ENCODE measurements at regions not wholly inside any gene's neighbourhood (a gene's known extent, or its start where the extent isn't known, plus 50 kb on each side); places are given as distances from the start of the nearest gene placed in this dataset.

- no peak for DNase-seq (ENCODE audit: low read depth)
- no peak overlapping the region for H3K4me3 ChIP-seq (ENCODE audit: low read depth, low read length)
Observed at GRCh38 chr2:147572622-147573021, 272.2 kb upstream of the ACVR2A start.

DNA sequence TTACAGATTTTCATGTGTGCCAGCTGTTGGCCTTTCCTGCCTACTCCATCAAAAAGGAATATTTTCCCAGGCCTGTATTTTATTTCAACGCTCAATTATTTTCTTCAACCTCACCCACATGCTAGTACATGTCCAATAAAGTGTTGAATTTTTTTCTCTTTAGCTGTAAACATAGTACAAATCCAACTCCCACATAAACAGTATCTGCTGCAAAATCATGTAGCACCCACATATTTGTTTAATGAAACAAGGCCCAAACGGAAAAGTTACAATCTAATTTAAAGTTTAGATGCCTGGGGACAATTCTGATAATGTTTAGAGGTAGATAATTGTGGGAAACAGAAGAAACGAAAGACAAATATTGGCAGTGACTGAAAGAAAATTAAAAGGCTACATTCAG lies 275.4 kb upstream of the ACVR2A start:
- no peak for DNase-seq (ENCODE audit: low read depth)

DNA sequence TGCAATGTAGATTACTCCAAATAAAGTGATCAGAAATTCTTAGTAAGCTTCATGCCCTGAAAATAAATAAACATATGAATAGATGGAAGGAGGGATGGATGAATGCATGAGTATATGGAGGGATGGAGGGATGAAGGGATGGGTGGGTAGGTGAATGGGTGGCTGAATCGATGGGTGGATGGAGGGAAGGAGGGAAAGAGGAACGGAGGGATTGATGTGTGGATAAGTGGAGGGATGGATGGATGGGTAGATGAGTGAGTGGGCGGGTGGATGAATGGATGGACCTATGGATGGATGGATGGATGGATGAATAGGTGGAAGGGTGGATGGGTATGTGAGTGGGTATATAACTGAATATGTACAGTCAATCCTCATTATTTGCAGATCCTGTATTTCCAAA lies 276.7 kb upstream of the ACVR2A start:
- no peak overlapping the region for H3K4me3 ChIP-seq (ENCODE audit: low read depth, low read length)
- DNase-seq (ENCODE audit: low read depth) = no peak

More for the DNA sequence above, 275.4 kb upstream of the ACVR2A start:
- no peak overlapping the region for H3K4me3 ChIP-seq (ENCODE audit: low read depth, low read length)

GRCh38 chr2:147567136-147567535 lies 277.7 kb upstream of the ACVR2A start:
- DNase-seq (ENCODE audit: low read depth) = no peak

GRCh38 chr2:147560810-147561535 lies 283.9 kb upstream of the ACVR2A start:
- H3K4me3 ChIP-seq (ENCODE audit: low read depth, low read length) = no peak overlapping the region
- no peak for DNase-seq (ENCODE audit: low read depth)

More at GRCh38 chr2:147567136-147567535, 277.7 kb upstream of the ACVR2A start:
- no peak overlapping the region for H3K4me3 ChIP-seq (ENCODE audit: low read depth, low read length)

- H3K4me3 ChIP-seq (ENCODE audit: low read depth, low read length) = no peak overlapping the region
- no peak for DNase-seq (ENCODE audit: low read depth)
Observed at GRCh38 chr2:147559070-147559725, 285.6 kb upstream of the ACVR2A start.

- DNase-seq (ENCODE audit: low read depth) = no peak
- H3K4me3 ChIP-seq (ENCODE audit: low read depth, low read length) = no peak overlapping the region
Observed at GRCh38 chr2:147558620-147559019, 286.2 kb upstream of the ACVR2A start.

DNA sequence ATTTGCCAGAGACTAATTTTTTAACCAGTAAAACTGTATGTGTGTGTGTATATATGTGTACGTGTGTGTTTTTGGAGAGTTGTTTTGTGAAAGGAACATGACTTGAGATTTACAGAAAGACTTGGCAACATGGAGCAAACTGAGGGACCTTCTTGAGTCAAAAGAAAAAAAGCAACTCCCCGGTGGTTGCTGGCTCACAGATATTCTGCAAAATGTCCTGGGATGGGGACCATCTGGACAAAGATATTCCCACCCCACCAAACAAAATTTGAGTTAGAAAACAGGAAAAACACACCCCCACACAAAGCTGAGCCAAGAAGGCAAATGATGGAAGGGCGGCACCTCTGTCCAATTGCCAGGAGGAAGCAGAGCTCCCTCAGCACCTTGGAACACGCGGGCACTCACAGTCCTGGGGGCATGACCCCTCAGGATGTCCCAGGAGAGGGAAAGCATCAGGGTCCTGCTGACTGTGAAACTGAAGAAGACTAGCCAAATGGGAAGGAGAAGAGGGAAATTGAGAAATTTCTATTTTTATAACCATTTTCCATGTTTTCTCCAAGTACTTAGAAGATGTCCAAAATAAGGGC lies 290.2 kb upstream of the ACVR2A start:
- H3K4me3 ChIP-seq (ENCODE audit: low read depth, low read length) = no peak overlapping the region
- DNase-seq (ENCODE audit: low read depth) = no peak

DNA sequence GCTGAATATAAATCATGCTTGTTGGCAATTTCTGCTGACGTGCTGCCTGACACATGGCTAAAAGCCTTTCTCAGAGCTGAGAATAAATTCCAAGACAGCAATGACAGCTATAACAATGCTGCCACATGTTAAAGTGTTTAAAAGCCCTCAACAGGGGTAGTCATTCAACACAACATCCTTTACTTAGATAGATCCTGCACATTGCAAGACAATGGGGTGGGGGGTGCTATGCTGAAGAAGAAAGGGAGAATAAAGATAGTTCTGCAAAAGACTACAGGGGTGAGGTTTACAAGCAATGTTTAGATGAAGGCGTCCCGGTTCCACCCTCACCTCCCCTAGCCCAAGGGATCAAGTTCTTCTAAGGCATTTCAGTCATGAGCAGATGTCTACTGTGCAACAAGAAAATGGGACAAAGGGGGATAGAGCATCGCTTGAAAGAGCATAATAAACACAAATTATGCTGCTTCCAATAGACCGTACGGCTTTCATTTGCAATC lies 291.0 kb upstream of the ACVR2A start:
- H3K4me3 ChIP-seq (ENCODE audit: low read depth, low read length) = no peak overlapping the region

DNA sequence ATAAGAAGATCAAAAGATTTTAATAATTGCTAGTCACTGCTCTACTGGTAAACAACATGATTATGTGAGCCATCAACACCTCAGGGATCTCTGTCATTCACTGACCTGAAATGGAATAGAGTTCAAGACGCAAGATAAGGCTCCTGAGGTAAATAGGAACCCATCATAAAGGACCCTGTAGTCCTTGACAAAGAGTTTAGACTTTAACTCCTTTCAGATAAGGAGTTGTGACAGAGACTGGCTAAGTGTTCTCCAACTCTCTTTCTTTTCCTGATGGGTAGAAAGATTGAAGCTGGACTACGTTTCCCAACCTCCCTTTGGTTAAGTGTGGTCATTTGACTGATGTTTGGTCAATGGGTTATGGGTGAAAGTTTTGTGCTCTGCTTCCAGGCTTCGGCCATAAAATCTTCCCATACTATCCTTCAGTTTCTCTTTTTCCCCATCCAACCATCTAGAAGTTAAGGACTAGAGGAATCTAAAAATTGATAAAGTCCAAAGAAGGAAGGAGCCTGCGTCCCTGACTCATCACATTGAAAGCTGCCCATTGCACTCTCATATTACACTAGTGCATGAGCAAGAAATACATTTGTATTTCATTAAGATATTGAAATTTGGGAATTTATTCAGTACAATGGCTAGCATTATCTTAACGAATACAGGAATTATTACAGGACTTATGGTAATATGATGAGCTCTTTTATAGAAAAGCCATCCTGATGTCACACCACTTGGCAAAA lies 293.7 kb upstream of the ACVR2A start:
- DNase-seq (ENCODE audit: low read depth) = no peak
- no peak overlapping the region for H3K4me3 ChIP-seq (ENCODE audit: low read depth, low read length)

More for the DNA sequence above, 291.0 kb upstream of the ACVR2A start:
- no peak for DNase-seq (ENCODE audit: low read depth)

DNA sequence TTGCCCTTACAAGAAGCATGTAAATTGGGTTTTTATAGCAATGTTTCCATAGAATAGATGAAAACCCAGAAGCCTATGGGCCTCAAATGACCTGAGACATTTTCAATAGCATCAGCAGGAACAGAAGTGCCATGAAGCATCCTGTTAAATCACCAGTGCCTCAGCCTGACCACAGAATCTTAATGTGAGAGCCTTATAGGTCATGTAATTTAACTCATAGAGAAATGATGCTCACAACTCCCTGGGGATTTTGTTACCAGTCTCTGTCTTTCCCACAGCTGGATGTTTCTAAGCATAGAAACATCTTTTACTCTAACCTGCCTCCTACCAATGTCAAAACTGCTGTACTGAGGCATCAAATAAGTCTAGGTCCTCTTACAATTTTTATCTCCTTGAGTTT lies 295.8 kb upstream of the ACVR2A start:
- no peak overlapping the region for H3K4me3 ChIP-seq (ENCODE audit: low read depth, low read length)
- DNase-seq (ENCODE audit: low read depth) = no peak

GRCh38 chr2:147548451-147548850 lies 296.4 kb upstream of the ACVR2A start:
- no peak for DNase-seq (ENCODE audit: low read depth)

GRCh38 chr2:147547440-147547839 lies 297.4 kb upstream of the ACVR2A start:
- no peak overlapping the region for H3K4me3 ChIP-seq (ENCODE audit: low read depth, low read length)
- DNase-seq (ENCODE audit: low read depth) = no peak

More at GRCh38 chr2:147548451-147548850, 296.4 kb upstream of the ACVR2A start:
- H3K4me3 ChIP-seq (ENCODE audit: low read depth, low read length) = no peak overlapping the region

GRCh38 chr2:147546109-147546508 lies 298.7 kb upstream of the ACVR2A start:
- no peak for DNase-seq (ENCODE audit: low read depth)
- no peak overlapping the region for H3K4me3 ChIP-seq (ENCODE audit: low read depth, low read length)

- peak; percentile 6 for DNase-seq (ENCODE audit: low read depth)
Observed at GRCh38 chr2:147543056-147543455, 301.8 kb upstream of the ACVR2A start.

GRCh38 chr2:147542351-147542750 lies 302.5 kb upstream of the ACVR2A start:
- DNase-seq (ENCODE audit: low read depth) = no peak
- no peak overlapping the region for H3K4me3 ChIP-seq (ENCODE audit: low read depth, low read length)

More at GRCh38 chr2:147543056-147543455, 301.8 kb upstream of the ACVR2A start:
- H3K4me3 ChIP-seq (ENCODE audit: low read depth, low read length) = no peak overlapping the region

DNA sequence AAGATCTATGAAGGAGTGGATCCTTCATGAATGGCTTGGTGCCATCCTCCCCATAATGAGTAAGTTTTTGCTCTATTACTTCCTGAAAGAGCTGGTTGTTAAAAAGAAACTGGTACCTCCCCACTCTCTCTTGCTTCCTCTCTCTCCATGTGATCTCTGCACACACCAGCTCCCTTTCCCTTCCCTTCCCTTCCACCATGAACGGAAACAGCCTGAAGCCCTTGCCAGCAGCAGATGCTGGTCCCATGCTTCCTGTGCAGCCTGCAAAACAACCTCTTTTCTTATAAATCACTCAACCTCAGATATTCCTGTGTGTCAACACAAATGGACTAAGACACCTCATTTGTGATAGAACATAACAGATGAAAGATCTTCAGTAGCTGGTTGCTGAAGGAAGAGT lies 303.5 kb upstream of the ACVR2A start:
- no peak for DNase-seq (ENCODE audit: low read depth)
- H3K4me3 ChIP-seq (ENCODE audit: low read depth, low read length) = no peak overlapping the region

DNA sequence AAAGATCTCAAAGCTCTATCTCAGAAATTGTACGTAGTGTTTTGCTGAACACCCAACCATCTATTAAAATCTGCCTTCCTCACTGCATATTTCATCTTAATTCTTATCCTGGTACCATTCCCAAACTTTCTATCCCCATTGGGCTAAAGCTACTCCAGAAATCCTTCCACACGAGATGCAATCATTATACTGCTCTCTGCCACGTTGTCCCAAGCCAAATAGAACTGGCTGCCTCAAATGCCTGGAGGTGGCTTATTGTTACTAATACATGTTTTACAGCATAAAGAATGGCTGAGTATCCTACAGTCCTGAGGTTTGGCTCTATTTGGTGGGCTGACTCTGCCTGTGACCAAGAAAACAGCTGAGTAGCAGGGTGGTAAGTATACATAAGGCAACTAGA lies 306.0 kb upstream of the ACVR2A start:
- no peak overlapping the region for H3K4me3 ChIP-seq (ENCODE audit: low read depth, low read length)
- DNase-seq (ENCODE audit: low read depth) = no peak

GRCh38 chr2:147538088-147538487 lies 306.7 kb upstream of the ACVR2A start:
- H3K4me3 ChIP-seq (ENCODE audit: low read depth, low read length) = no peak overlapping the region
- peak; percentile 47 for DNase-seq (ENCODE audit: low read depth)

DNA sequence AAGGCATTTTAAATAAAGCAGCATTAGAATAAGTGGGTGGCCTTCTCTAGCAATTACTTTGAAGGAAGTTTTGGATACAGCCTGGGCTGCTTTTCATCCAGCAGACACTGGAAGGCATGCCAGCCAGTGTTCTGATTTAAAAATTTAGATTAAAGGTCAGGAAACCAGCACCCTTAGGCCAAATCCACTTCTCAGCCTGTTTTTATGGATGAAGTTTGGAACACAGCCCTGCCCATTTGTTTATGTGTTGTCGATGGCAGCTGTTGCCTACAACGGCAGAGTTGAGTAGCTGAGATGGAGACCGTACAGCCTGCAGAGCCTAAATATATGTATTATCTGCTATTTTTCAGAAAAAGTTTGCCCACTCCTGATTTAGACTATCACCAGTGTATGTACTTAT lies 313.6 kb upstream of the ACVR2A start:
- no peak overlapping the region for H3K4me3 ChIP-seq (ENCODE audit: low read depth, low read length)
- DNase-seq (ENCODE audit: low read depth) = no peak

All from skeletal muscle cell (primary cell).